RWPE1 (cell line): ENCODE measurements at regions not wholly inside any gene's neighbourhood (a gene's known extent, or its start where the extent isn't known, plus 50 kb on each side); places are given as distances from the start of the nearest gene placed in this dataset.

Experiments
- CTCF ChIA-PET: fragments of 350-600 bp; sonication (Branson Sonifier 250); formaldehyde crosslinking; extraction: SDS; loops from one replicate; lab custom pipeline; 2021; lab: Yijun Ruan, JAX
- POLR2A ChIA-PET: fragments of 400-600 bp; formaldehyde crosslinking; extraction: SDS; loops from one replicate; lab custom pipeline; 2020; ENCODE audit warnings: antibody characterized with exemption; ENCODE audit not compliant: low non-redundant PET; lab: Yijun Ruan, JAX
- DNase-seq: peaks from one replicate; pipeline ENCODE4 v3.0.0; 2012; ENCODE audit warnings: low spot score
- H3K27ac ChIP-seq: fragments of 450-650 bp; 2 replicates; pipeline ENCODE4 v1.5.1; 2017
- CTCF ChIP-seq: fragments of 450-650 bp; conservative IDR thresholded peaks from 2 replicates; pipeline ENCODE4 v1.5.1; 2017; ENCODE audit warnings: low read depth, mild to moderate bottlenecking

- CTCF ChIA-PET: no interaction called here
- POLR2A ChIA-PET: no interaction called here
- no peak for TF ChIP-seq CTCF
- no peak overlapping the region for H3K27ac ChIP-seq
- DNase-seq: no peak
Measured at GRCh38 chr1:96256130-96256790, 465.3 kb upstream of the PTBP2 start.

- ChIA-PET CTCF (interaction anchor here (0.7 kb wide), 1 partner anchor 553 kb away, joined by 4 read pairs; no protein-coding TSS in a partner anchor), POLR2A (no interaction called here)
- DNase-seq: no peak
- no peak overlapping the region for H3K27ac ChIP-seq
- no peak for TF ChIP-seq CTCF
Measured at GRCh38 chr1:96259399-96259798, 462.2 kb upstream of the PTBP2 start.

GRCh38 chr1:96281491-96281890 lies 440.1 kb upstream of the PTBP2 start:
- POLR2A ChIA-PET: no interaction called here
- CTCF ChIA-PET: no interaction called here
- TF ChIP-seq CTCF: no peak
- no peak overlapping the region for H3K27ac ChIP-seq
- DNase-seq: no peak

DNA sequence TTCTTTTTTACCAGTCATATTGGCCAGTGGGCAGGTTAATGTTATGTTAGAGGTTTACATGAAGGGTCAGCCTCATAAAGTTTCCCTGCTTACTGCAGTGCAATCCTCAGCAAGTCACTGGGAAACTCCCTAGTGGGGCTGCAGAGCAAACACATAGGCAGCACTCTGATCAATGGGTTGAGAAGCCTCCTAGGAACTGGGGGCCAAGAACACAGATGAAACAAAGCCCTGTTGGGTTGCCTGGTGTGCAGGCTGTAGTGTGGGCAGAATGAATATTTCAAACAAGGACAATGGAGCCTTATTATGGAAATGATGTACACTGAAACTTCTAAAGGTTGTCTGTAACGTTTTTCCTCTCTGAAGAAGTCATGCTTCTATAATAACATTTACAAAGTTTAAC lies 431.6 kb upstream of the PTBP2 start:
- H3K27ac ChIP-seq: no peak overlapping the region
- no peak for TF ChIP-seq CTCF
- CTCF ChIA-PET: no interaction called here
- no peak for DNase-seq
- POLR2A ChIA-PET: no interaction called here

DNA sequence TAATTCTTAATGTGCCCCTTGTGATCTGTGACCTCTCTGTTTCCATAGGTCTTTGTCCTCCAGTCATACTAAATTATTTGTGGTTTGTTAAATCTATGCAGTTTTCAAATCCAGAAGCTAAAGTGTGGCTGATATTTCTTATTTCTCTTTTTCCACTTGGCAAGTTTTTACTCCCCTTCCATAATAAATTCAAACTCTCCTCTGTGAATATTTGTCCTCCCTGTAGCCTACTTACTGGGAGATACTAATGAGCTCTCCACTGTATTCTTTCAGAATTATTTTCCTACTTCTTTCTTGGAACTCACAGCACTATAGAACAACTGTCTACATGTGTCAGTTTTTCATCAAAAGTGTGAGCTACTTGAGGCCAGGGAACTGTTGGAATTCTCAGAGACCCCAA lies 430.8 kb upstream of the PTBP2 start:
- ChIA-PET POLR2A (no interaction called here), CTCF (no interaction called here)
- TF ChIP-seq CTCF: no peak
- H3K27ac ChIP-seq: no peak overlapping the region
- no peak for DNase-seq

DNA sequence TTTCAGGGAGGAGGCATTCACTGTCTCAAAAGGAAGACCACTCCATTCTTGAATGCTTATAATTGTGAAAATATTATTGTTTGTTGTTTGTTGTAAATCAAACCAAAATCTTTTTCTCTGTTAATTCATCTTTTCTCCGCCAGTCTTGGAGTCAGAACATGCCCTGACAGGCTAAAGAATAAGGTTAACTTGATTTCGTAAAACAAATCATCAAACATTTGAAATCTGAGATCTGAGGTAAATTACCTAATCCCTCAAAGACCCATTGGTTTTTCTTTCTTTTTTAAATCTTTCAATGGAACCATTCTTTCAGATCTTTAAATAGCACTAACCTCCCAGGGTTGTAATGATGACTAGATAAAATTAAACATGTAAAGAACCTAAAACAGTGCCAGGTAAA lies 430.1 kb upstream of the PTBP2 start:
- ChIA-PET POLR2A (no interaction called here), CTCF (no interaction called here)
- peak overlapping the region; percentile 49; the same call in 1 of the 2 replicates for H3K27ac ChIP-seq
- no peak for TF ChIP-seq CTCF
- peak; percentile 45 for DNase-seq
